HEK293 (cell line): ENCODE measurements at regions not wholly inside any gene's neighbourhood (a gene's known extent, or its start where the extent isn't known, plus 50 kb on each side); places are given as distances from the start of the nearest gene placed in this dataset.
A peak's percentile ranks its signal among the peaks of the same experiment; 100 is the strongest.
"Not testable (repeated sequence)": the region's sequence is repeated elsewhere in the genome, so short reads cannot be mapped to it uniquely, and the experiment has no call there.

Source experiments
- CTCF ChIA-PET: fragments of 350-600 bp; formaldehyde crosslinking; extraction: SDS; loops from one replicate; lab custom pipeline; 2021; ENCODE audit warnings: antibody characterized with exemption; lab: Yijun Ruan, JAX
- POLR2A ChIA-PET: fragments of 300-600 bp; formaldehyde crosslinking; extraction: SDS; loops from one replicate; lab custom pipeline; 2020; ENCODE audit warnings: antibody characterized with exemption, inconsistent platforms; lab: Yijun Ruan, JAX
- H3K27ac ChIP-seq: fragments of 200-500 bp; sonication (Bioruptor generic); 2 replicates; pipeline ENCODE4 v1.5.1; 2014; ENCODE audit warnings: low read depth, low read length, control low read depth, inconsistent platforms; ENCODE audit errors: extremely low read depth
- H3K36me3 ChIP-seq, 2 experiments: fragments of 200-500 bp in 1 of 2; sonication (Bioruptor generic) in 1 of 2; 1 replicate in 1 of 2; 2 replicates in 1 of 2; pipeline ENCODE4 v1.5.1; 2014 to 2017; ENCODE audit warnings: inconsistent platforms in 2 of 2, low read length in 2 of 2; ENCODE audit not compliant: control insufficient read depth in 2 of 2, insufficient read depth in 1 of 2
- H3K4me1 ChIP-seq: fragments of 200-500 bp; sonication (Bioruptor generic); 2 replicates; pipeline ENCODE4 v1.5.1; 2014; ENCODE audit warnings: mild to moderate bottlenecking, low read length, inconsistent platforms; ENCODE audit not compliant: control insufficient read depth, insufficient read depth
- H3K4me3 ChIP-seq: 2 replicates; pipeline ENCODE4 v1.5.1; 2011; ENCODE audit warnings: low read depth, mild to moderate bottlenecking, control low read depth, low read length, moderate library complexity
- H3K9me3 ChIP-seq: fragments of 200-500 bp; sonication (Bioruptor generic); 2 replicates; pipeline ENCODE4 v1.5.1; 2014; ENCODE audit warnings: low read depth, low read length, inconsistent platforms; ENCODE audit not compliant: control insufficient read depth, insufficient read depth
- KLF16 ChIP-seq: fragments of 450-650 bp; formaldehyde crosslinking; IDR thresholded peaks from 2 replicates; pipeline ENCODE4 v1.5.1; 2017; ENCODE audit warnings: missing biosample characterization, missing genetic modification characterization
- MEIS1 ChIP-seq: sonication (generic); formaldehyde crosslinking; IDR thresholded peaks from 2 replicates; pipeline ENCODE4 v1.8.1; 2022; ENCODE audit warnings: missing genetic modification reagents, mild to moderate bottlenecking, borderline replicate concordance
- MYNN ChIP-seq: fragments of 450-650 bp; formaldehyde crosslinking; IDR thresholded peaks from 2 replicates; pipeline ENCODE4 v1.5.1; 2016; ENCODE audit warnings: missing biosample characterization, missing genetic modification characterization, borderline replicate concordance
- OVOL3 ChIP-seq: fragments of 450-650 bp; formaldehyde crosslinking; IDR thresholded peaks from 2 replicates; pipeline ENCODE4 v1.5.1; 2016; ENCODE audit warnings: missing biosample characterization, missing genetic modification characterization
- PRDM1 ChIP-seq: fragments of 450-650 bp; formaldehyde crosslinking; IDR thresholded peaks from 2 replicates; pipeline ENCODE4; 2016; ENCODE audit warnings: missing biosample characterization, missing genetic modification characterization
- REST ChIP-seq: fragments of 450-650 bp; formaldehyde crosslinking; IDR thresholded peaks from 2 replicates; pipeline ENCODE4 v1.5.1; 2016; ENCODE audit warnings: missing biosample characterization, missing genetic modification characterization
- SETDB1 ChIP-seq: IDR thresholded peaks from one replicate; pipeline ENCODE4 v1.6.1; 2017; ENCODE audit warnings: mild to moderate bottlenecking, low read length, moderate library complexity, mixed read lengths; ENCODE audit not compliant: insufficient read length
- ZBTB44 ChIP-seq: fragments of 450-650 bp; IDR thresholded peaks from 2 replicates; pipeline ENCODE4 v1.5.1; 2018; ENCODE audit warnings: missing biosample characterization, mild to moderate bottlenecking, missing genetic modification characterization
- ZBTB7A ChIP-seq: fragments of 450-650 bp; formaldehyde crosslinking; IDR thresholded peaks from 2 replicates; pipeline ENCODE4 v1.5.1; 2016; ENCODE audit warnings: low read depth, missing biosample characterization, missing genetic modification characterization
- ZNF146 ChIP-seq: fragments of 450-650 bp; formaldehyde crosslinking; IDR thresholded peaks from 2 replicates; pipeline ENCODE4 v1.5.1; 2016; ENCODE audit warnings: missing biosample characterization, missing genetic modification characterization
- ZNF324 ChIP-seq: fragments of 450-650 bp; formaldehyde crosslinking; IDR thresholded peaks from 2 replicates; pipeline ENCODE4 v1.5.1; 2016; ENCODE audit warnings: missing biosample characterization, missing genetic modification characterization
- ZNF391 ChIP-seq: fragments of 450-650 bp; formaldehyde crosslinking; IDR thresholded peaks from 2 replicates; pipeline ENCODE4 v1.5.1; 2016; ENCODE audit warnings: low read depth, missing biosample characterization, missing genetic modification characterization, borderline replicate concordance
- ZNF426 ChIP-seq: fragments of 450-650 bp; formaldehyde crosslinking; IDR thresholded peaks from 2 replicates; pipeline ENCODE4 v1.5.1; 2017; ENCODE audit warnings: missing biosample characterization, missing genetic modification characterization, mild to moderate bottlenecking, inconsistent platforms, moderate library complexity
- ZNF510 ChIP-seq: fragments of 450-650 bp; formaldehyde crosslinking; IDR thresholded peaks from 2 replicates; pipeline ENCODE4 v1.5.1; 2018; ENCODE audit warnings: mild to moderate bottlenecking, missing genetic modification characterization, missing biosample characterization; ENCODE audit not compliant: insufficient replicate concordance
- ZNF544 ChIP-seq: fragments of 450-650 bp; formaldehyde crosslinking; IDR thresholded peaks from 2 replicates; pipeline ENCODE4 v1.5.0; 2017; ENCODE audit warnings: missing biosample characterization, missing genetic modification characterization
- ZNF548 ChIP-seq: fragments of 450-650 bp; formaldehyde crosslinking; IDR thresholded peaks from 2 replicates; pipeline ENCODE4 v1.5.1; 2016; ENCODE audit warnings: missing biosample characterization, missing genetic modification characterization
- ZNF600 ChIP-seq: fragments of 450-650 bp; formaldehyde crosslinking; IDR thresholded peaks from 2 replicates; pipeline ENCODE4 v1.5.1; 2016; ENCODE audit warnings: missing biosample characterization, missing genetic modification characterization
- ZNF626 ChIP-seq: fragments of 450-650 bp; sonication (Bioruptor Pico); formaldehyde crosslinking; IDR thresholded peaks from 2 replicates; pipeline ENCODE4 v1.5.1; 2018; ENCODE audit warnings: missing biosample characterization, missing genetic modification characterization, inconsistent platforms
- ZNF654 ChIP-seq: fragments of 450-650 bp; formaldehyde crosslinking; IDR thresholded peaks from 2 replicates; pipeline ENCODE4 v1.5.1; 2016; ENCODE audit warnings: low read depth, missing biosample characterization, missing genetic modification characterization
- ZNF677 ChIP-seq: fragments of 450-650 bp; IDR thresholded peaks from 2 replicates; pipeline ENCODE4 v1.5.0; 2018; ENCODE audit warnings: missing biosample characterization, mild to moderate bottlenecking, missing genetic modification characterization, moderate library complexity

GRCh38 chr1:101450691-101451090 lies 213.9 kb downstream of the S1PR1 start:
- CTCF ChIA-PET = interaction anchor here (1.0 kb wide), 1 partner anchor 93 kb away, joined by 4 read pairs; no protein-coding TSS in a partner anchor
- H3K36me3 ChIP-seq, H3K9me3 ChIP-seq, H3K4me1 ChIP-seq, POLR2A ChIA-PET, H3K27ac ChIP-seq, H3K4me3 ChIP-seq: not testable (repeated sequence)
- TF ChIP-seq ZNF146 (tag by site-specific recombination) = peak; percentile 77

GRCh38 chr1:101451888-101452287 lies 215.1 kb downstream of the S1PR1 start:
- H3K4me3 ChIP-seq = no peak overlapping the region
- CTCF ChIA-PET = interaction anchor here (1.0 to 1.1 kb wide), 2 partner anchors 11 to 94 kb away, joined by 3 to 4 read pairs; no protein-coding TSS in a partner anchor
- no peak overlapping the region for H3K27ac ChIP-seq
- no peaks in the 10 kb centered on the region for H3K36me3 ChIP-seq
- POLR2A ChIA-PET = no interaction called here
- TF ChIP-seq ZNF510 (tag by site-specific recombination) (no peak), ZNF677 (no peak), ZBTB7A (no peak), ZNF654 (no peak)
- no peaks in the 10 kb centered on the region for H3K4me1 ChIP-seq
- no peaks in the 10 kb centered on the region for H3K9me3 ChIP-seq

- no peak overlapping the region for H3K27ac ChIP-seq
- POLR2A ChIA-PET = no interaction called here
- no peaks in the 10 kb centered on the region for H3K36me3 ChIP-seq
- H3K4me3 ChIP-seq = no peak overlapping the region
- CTCF ChIA-PET = interaction anchor here (0.6 to 1.1 kb wide), 2 partner anchors 12 to 166 kb away, joined by 3 to 4 read pairs; no protein-coding TSS in a partner anchor
- TF ChIP-seq ZNF391 (no peak), ZNF600 (tag by site-specific recombination) (no peak)
- no peaks in the 10 kb centered on the region for H3K4me1 ChIP-seq
- no peaks in the 10 kb centered on the region for H3K9me3 ChIP-seq
These were observed 216.0 kb downstream of the S1PR1 start for GRCh38 chr1:101452825-101453224.

GRCh38 chr1:101453844-101454243 lies 217.0 kb downstream of the S1PR1 start:
- ChIA-PET CTCF (interaction anchor here (0.8 to 1.4 kb wide), 3 partner anchors 21 to 167 kb away, joined by 3 to 5 read pairs (median 4); no protein-coding TSS in a partner anchor), POLR2A (no interaction called here)
- no peak overlapping the region for H3K4me3 ChIP-seq
- H3K4me1 ChIP-seq = no peaks in the 10 kb centered on the region
- no peak for TF ChIP-seq ZNF426 (tag by site-specific recombination)
- no peak for TF ChIP-seq ZNF548
- no peak for TF ChIP-seq ZNF626 (tag by site-specific recombination)
- no peak for TF ChIP-seq PRDM1 (tag by site-specific recombination)
- no peak for TF ChIP-seq ZNF324 (tag by site-specific recombination)
- no peak for TF ChIP-seq MEIS1 (CRISPR knock-in tag)
- no peak for TF ChIP-seq ZNF544 (tag by site-specific recombination)
- no peak for TF ChIP-seq KLF16 (tag by site-specific recombination)
- no peak for TF ChIP-seq OVOL3 (tag by site-specific recombination)
- H3K27ac ChIP-seq = no peak overlapping the region
- no peaks in the 10 kb centered on the region for H3K36me3 ChIP-seq
- H3K9me3 ChIP-seq = no peaks in the 10 kb centered on the region

- Histone ChIP-seq H3K4me3 (no peak overlapping the region), H3K36me3 (no peaks in the 10 kb centered on the region), H3K27ac (no peak overlapping the region), H3K4me1 (no peaks in the 10 kb centered on the region), H3K9me3 (no peaks in the 10 kb centered on the region)
- POLR2A ChIA-PET = no interaction called here
- CTCF ChIA-PET = interaction anchor here (0.7 to 1.4 kb wide), 3 partner anchors 19 to 146 kb away, joined by 3 to 5 read pairs (median 4); no protein-coding TSS in a partner anchor
- no peak for TF ChIP-seq MYNN (tag by site-specific recombination)
- TF ChIP-seq SETDB1 = no peak
- TF ChIP-seq OVOL3 (tag by site-specific recombination) = no peak
- no peak for TF ChIP-seq REST (tag by site-specific recombination)
- no peak for TF ChIP-seq ZBTB44
These were observed 218.3 kb downstream of the S1PR1 start for GRCh38 chr1:101455166-101455565.
